ENCODE measurements at regions not wholly inside any gene's neighbourhood (a gene's known extent, or its start where the extent isn't known, plus 50 kb on each side); places are given as distances from the start of the nearest gene placed in this dataset.

GRCh38 chr3:82240322-82240721, 478.9 kb upstream of the GBE1 start:
- no peak for TF ChIP-seq POLR2AphosphoS5 (IDR thresholded peaks at IDR 0.05; ENCODE audit: low read depth, low read length)
- no peak for TF ChIP-seq TAF1 (IDR thresholded peaks at IDR 0.05; ENCODE audit: borderline replicate concordance, insufficient read depth, low read length)
- TF ChIP-seq, protein P1, sequence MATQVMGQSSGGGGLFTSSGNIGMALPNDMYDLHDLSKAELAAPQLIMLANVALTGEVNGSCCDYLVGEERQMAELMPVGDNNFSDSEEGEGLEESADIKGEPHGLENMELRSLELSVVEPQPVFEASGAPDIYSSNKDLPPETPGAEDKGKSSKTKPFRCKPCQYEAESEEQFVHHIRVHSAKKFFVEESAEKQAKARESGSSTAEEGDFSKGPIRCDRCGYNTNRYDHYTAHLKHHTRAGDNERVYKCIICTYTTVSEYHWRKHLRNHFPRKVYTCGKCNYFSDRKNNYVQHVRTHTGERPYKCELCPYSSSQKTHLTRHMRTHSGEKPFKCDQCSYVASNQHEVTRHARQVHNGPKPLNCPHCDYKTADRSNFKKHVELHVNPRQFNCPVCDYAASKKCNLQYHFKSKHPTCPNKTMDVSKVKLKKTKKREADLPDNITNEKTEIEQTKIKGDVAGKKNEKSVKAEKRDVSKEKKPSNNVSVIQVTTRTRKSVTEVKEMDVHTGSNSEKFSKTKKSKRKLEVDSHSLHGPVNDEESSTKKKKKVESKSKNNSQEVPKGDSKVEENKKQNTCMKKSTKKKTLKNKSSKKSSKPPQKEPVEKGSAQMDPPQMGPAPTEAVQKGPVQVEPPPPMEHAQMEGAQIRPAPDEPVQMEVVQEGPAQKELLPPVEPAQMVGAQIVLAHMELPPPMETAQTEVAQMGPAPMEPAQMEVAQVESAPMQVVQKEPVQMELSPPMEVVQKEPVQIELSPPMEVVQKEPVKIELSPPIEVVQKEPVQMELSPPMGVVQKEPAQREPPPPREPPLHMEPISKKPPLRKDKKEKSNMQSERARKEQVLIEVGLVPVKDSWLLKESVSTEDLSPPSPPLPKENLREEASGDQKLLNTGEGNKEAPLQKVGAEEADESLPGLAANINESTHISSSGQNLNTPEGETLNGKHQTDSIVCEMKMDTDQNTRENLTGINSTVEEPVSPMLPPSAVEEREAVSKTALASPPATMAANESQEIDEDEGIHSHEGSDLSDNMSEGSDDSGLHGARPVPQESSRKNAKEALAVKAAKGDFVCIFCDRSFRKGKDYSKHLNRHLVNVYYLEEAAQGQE (IDR thresholded peaks at IDR 0.05; ENCODE audit: insufficient read depth in 1 of 2, low read depth in 2 of 2, low read length in 2 of 2): no peak
- TF ChIP-seq SIN3A (IDR thresholded peaks at IDR 0.05; ENCODE audit: borderline replicate concordance, insufficient read depth, low read length): no peak
- no peak for TF ChIP-seq FOXP2 (optimal IDR thresholded peaks at IDR 0.05; ENCODE audit: borderline replicate concordance, extremely low read depth, extremely low read length, insufficient read depth)
